K562 (cell line): ENCODE measurements at regions not wholly inside any gene's neighbourhood (a gene's known extent, or its start where the extent isn't known, plus 50 kb on each side); places are given as distances from the start of the nearest gene placed in this dataset.

Experiments used
- ATAC-seq: fragments of 200-7000 bp; cut with Tn5 transposase; 3 replicates; pipeline ENCODE4 v1.9.1; 2020; ENCODE audit warnings: moderate library complexity
- BruUV-seq: library from RNA; stranded (reverse); fragments of 400-500 nt; replicated peaks from 2 replicates; lab custom pipeline; 2021; lab: Mats Ljungman, UMichigan
- CTCF ChIA-PET: fragments of 300-600 bp; formaldehyde crosslinking; extraction: SDS; loops from one replicate; lab custom pipeline; 2021; ENCODE audit warnings: low intra/inter-chr PET ratio; lab: Yijun Ruan, JAX
- POLR2A ChIA-PET: fragments of 300-600, 350-650 bp; sonication (Branson Sonifier 250); formaldehyde crosslinking; extraction: SDS; loops from one replicate; lab custom pipeline; 2021; ENCODE audit warnings: antibody characterized with exemption, inconsistent platforms; lab: Yijun Ruan, JAX
- DNase-seq, 4 experiments: peaks; one replicate each; pipeline versions ENCODE4 v3.0.0 to v3.0.0-alpha.2; 2011 to 2018; ENCODE audit warnings: low spot score in 3 of 4, mixed read lengths in 3 of 4; ENCODE audit errors: extremely low read depth in 1 of 4
- FAIRE-seq: peaks from 2 replicates; lab custom pipeline; 2011; peaks lifted over from hg19 to GRCh38; lab: Jason Lieb, UNC
- H2AFZ ChIP-seq: 2 replicates; pipeline ENCODE4 v1.6.0; 2011; ENCODE audit warnings: low read depth, low read length, control low read depth, inconsistent platforms
- H3K27ac ChIP-seq: fragments of 200-600 bp; 3 replicates; pipeline ENCODE4 v1.8.0; 2011; ENCODE audit warnings: low read depth, mild to moderate bottlenecking, control low read depth, inconsistent platforms, low read length, moderate library complexity, mixed read lengths; ENCODE audit errors: extremely low read depth
- H3K27me3 ChIP-seq, 2 experiments: fragments of 300-600 bp in 1 of 2; 2 replicates in 1 of 2; 3 replicates in 1 of 2; pipeline versions ENCODE4 v1.6.0 to v1.8.0; 2011; ENCODE audit warnings: inconsistent platforms in 2 of 2, low read length in 2 of 2, mild to moderate bottlenecking in 1 of 2, mixed read lengths in 1 of 2, moderate library complexity in 1 of 2; ENCODE audit not compliant: control insufficient read depth in 2 of 2, insufficient read depth in 2 of 2
- H3K36me3 ChIP-seq: fragments of 300-600 bp; 3 replicates; pipeline ENCODE4 v1.8.0; 2011; ENCODE audit warnings: mild to moderate bottlenecking, low read length, inconsistent platforms; ENCODE audit not compliant: control insufficient read depth, insufficient read depth
- H3K4me1 ChIP-seq, 2 experiments: fragments of 200-600 bp in 1 of 2; replicated peaks in 1 of 2; 2 replicates in 1 of 2; 3 replicates in 1 of 2; pipeline versions ENCODE4 v1.5.1 to v1.8.0; 2011; ENCODE audit warnings: inconsistent platforms in 2 of 2, low read length in 2 of 2, mild to moderate bottlenecking in 1 of 2, mixed read lengths in 1 of 2, moderate library complexity in 1 of 2; ENCODE audit not compliant: control insufficient read depth in 2 of 2, insufficient read depth in 2 of 2
- H3K4me2 ChIP-seq: 2 replicates; pipeline ENCODE4 v1.6.1; 2011; ENCODE audit warnings: low read length, control low read depth, inconsistent platforms, mixed read lengths; ENCODE audit not compliant: insufficient read depth
- H3K4me3 ChIP-seq: fragments of 200-600 bp; sonication (generic), shearing (Covaris generic); 2 replicates; pipeline ENCODE4 v1.5.1; 2016; ENCODE audit warnings: control low read depth, inconsistent platforms
- H3K79me2 ChIP-seq: fragments of 200-600 bp; 3 replicates; pipeline ENCODE4 v1.8.0; 2011; ENCODE audit warnings: low read length, inconsistent platforms; ENCODE audit not compliant: control insufficient read depth, insufficient read depth
- H3K9ac ChIP-seq, 2 experiments: 2 replicates each; pipeline versions ENCODE4 v1.6.0 to v1.6.1; 2011; ENCODE audit warnings: low read depth in 2 of 2, low read length in 2 of 2, control low read depth in 1 of 2, inconsistent platforms in 1 of 2, mild to moderate bottlenecking in 1 of 2, mixed read lengths in 1 of 2; ENCODE audit not compliant: insufficient read depth in 1 of 2
- H3K9me1 ChIP-seq: one replicate; pipeline ENCODE4 v1.6.0; 2011; ENCODE audit warnings: inconsistent platforms, mild to moderate bottlenecking, low read length, moderate library complexity; ENCODE audit not compliant: control insufficient read depth, insufficient read depth
- H3K9me3 ChIP-seq: replicated peaks from 2 replicates; pipeline ENCODE4 v1.5.1; 2011; ENCODE audit warnings: low read depth, low read length, inconsistent platforms; ENCODE audit not compliant: control insufficient read depth, insufficient read depth
- H4K20me1 ChIP-seq: replicated peaks from 2 replicates; pipeline ENCODE4 v1.6.1; 2011; ENCODE audit warnings: low read length, inconsistent platforms, mixed read lengths; ENCODE audit not compliant: control insufficient read depth, insufficient read depth
- GTF2A2 ChIP-seq: IDR thresholded peaks from 2 replicates; pipeline ENCODE4 v1.6.1; 2016; ENCODE audit warnings: mild to moderate bottlenecking, missing genetic modification characterization, missing compliant biosample characterization
- KLF10 ChIP-seq: fragments of 250-450 bp; sonication (Bioruptor Pico); IDR thresholded peaks from 2 replicates; pipeline ENCODE4 v1.6.1; 2021; ENCODE audit warnings: matching md5 sums
- PHF8 ChIP-seq: fragments of 200-600 bp; sonication (generic); IDR thresholded peaks from 2 replicates; pipeline ENCODE4 v1.6.1; 2012; ENCODE audit warnings: mixed run types, mild to moderate bottlenecking, inconsistent platforms, low read length, moderate library complexity, borderline replicate concordance
- ZNF165 ChIP-seq: fragments of 250-450 bp; sonication (Bioruptor Pico); IDR thresholded peaks from 2 replicates; pipeline ENCODE4 v1.4.0; 2020; ENCODE audit warnings: borderline replicate concordance
- ZNF316 ChIP-seq: fragments of 450-650 bp; IDR thresholded peaks from 2 replicates; pipeline ENCODE4 v1.6.1; 2016
- ZNF354B ChIP-seq: fragments of 250-450 bp; sonication (Bioruptor Pico); IDR thresholded peaks from 2 replicates; pipeline ENCODE4 v1.4.0; 2020
- WGBS: fragments of 100-300 bp; shearing (Covaris generic); methylation state at CpG from one replicate; pipeline ENCODE4 v1.1.6; 2016; ENCODE audit warnings: low coverage, mixed read lengths; ENCODE audit not compliant: insufficient coverage; ENCODE audit errors: missing lambda C conversion rate; 5-methylcytosine and 5-hydroxymethylcytosine counted together
- in situ Hi-C: fragments of 300-500 bp; cut with MboI; formaldehyde crosslinking; loops from 4 replicates; pipeline ENCODE4 v1.15.0; 2018; ENCODE audit warnings: inconsistent platforms, mixed read lengths
- intact Hi-C: fragments of 100-400 bp; cut with micrococcal nuclease; formaldehyde crosslinking; loops from 2 replicates; pipeline ENCODE4 v1.14.2; 2022
- TF ChIP-seq, protein P1 (sequence below): fragments of 450-650 bp; IDR thresholded peaks from 2 replicates; pipeline ENCODE4 v1.7.0; 2016; ENCODE audit warnings: borderline replicate concordance

- BruUV-seq, result no TSS peak
- Histone ChIP-seq H3K36me3 (no peaks in the 10 kb centered on the region), H3K4me3 (no peak overlapping the region), H3K4me1 (no peaks in the 10 kb centered on the region), H4K20me1 (no peaks in the 10 kb centered on the region), H3K27me3 (no peaks in the 10 kb centered on the region), H3K4me2 (no peak overlapping the region), H3K79me2 (no peaks in the 10 kb centered on the region), H3K9ac (no peak overlapping the region), H3K9me3 (no peaks in the 10 kb centered on the region), H3K9me1 (no peaks in the 10 kb centered on the region), H2AFZ (no peak overlapping the region), H3K27ac (no peak overlapping the region)
- ChIA-PET CTCF (no interaction called here), POLR2A (no interaction called here)
- in situ Hi-C loops, result no loop called here
- DNase-seq (no peak), ATAC-seq (no peak), FAIRE-seq (no peak)
- no peak for TF ChIP-seq GTF2A2 (tag)
- TF ChIP-seq PHF8, result no peak
- TF ChIP-seq ZNF354B, result no peak
- TF ChIP-seq ZNF165 (CRISPR knock-in tag), result no peak
- TF ChIP-seq, protein P1, sequence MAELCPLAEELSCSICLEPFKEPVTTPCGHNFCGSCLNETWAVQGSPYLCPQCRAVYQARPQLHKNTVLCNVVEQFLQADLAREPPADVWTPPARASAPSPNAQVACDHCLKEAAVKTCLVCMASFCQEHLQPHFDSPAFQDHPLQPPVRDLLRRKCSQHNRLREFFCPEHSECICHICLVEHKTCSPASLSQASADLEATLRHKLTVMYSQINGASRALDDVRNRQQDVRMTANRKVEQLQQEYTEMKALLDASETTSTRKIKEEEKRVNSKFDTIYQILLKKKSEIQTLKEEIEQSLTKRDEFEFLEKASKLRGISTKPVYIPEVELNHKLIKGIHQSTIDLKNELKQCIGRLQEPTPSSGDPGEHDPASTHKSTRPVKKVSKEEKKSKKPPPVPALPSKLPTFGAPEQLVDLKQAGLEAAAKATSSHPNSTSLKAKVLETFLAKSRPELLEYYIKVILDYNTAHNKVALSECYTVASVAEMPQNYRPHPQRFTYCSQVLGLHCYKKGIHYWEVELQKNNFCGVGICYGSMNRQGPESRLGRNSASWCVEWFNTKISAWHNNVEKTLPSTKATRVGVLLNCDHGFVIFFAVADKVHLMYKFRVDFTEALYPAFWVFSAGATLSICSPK, result no peak
- no peak for TF ChIP-seq KLF10 (CRISPR knock-in tag)
- 0 out of 2 replicates have a peak, but pooled peaks have one; percentile 15 for TF ChIP-seq ZNF316
- WGBS, result 0% methylated on average over 1 of the region's 1 CpG
- intact Hi-C loops, result no loop called here
These were observed 721.2 kb upstream of the SOX9 start for GRCh38 chr17:71399649-71400048.
